Astrocyte (in vitro differentiated cells and primary cell): ENCODE measurements at regions not wholly inside any gene's neighbourhood (a gene's known extent, or its start where the extent isn't known, plus 50 kb on each side); places are given as distances from the start of the nearest gene placed in this dataset.

Experiments used
- DNase-seq: peaks from one replicate; pipeline ENCODE4 v3.0.0-alpha.2; 2010; ENCODE audit warnings: low read depth
- FAIRE-seq: peaks from 2 replicates; lab custom pipeline; 2011; peaks lifted over from hg19 to GRCh38; lab: Jason Lieb, UNC
- H2AFZ ChIP-seq: 2 replicates; pipeline ENCODE4 v1.6.0; 2012; ENCODE audit warnings: low read depth, low read length, inconsistent platforms
- H3K27ac ChIP-seq: 2 replicates; pipeline ENCODE4 v1.5.1; 2011; ENCODE audit warnings: low read depth, low read length, inconsistent platforms
- H3K27me3 ChIP-seq: 2 replicates; pipeline ENCODE4 v1.6.0; 2011; ENCODE audit warnings: low read length, inconsistent platforms; ENCODE audit not compliant: insufficient read depth
- H3K36me3 ChIP-seq: 2 replicates; pipeline ENCODE4 v1.5.1; 2011; ENCODE audit warnings: low read length, inconsistent platforms; ENCODE audit not compliant: insufficient read depth
- H3K4me1 ChIP-seq: 2 replicates; pipeline ENCODE4 v1.5.1; 2011; ENCODE audit warnings: low read length, inconsistent platforms; ENCODE audit not compliant: insufficient read depth
- H3K4me2 ChIP-seq: 2 replicates; pipeline ENCODE4 v1.6.0; 2012; ENCODE audit warnings: low read length, inconsistent platforms
- H3K4me3 ChIP-seq: 2 replicates; pipeline ENCODE4 v1.5.1; 2011; ENCODE audit warnings: low read depth, mild to moderate bottlenecking, low read length, inconsistent platforms; ENCODE audit not compliant: insufficient read depth
- H3K79me2 ChIP-seq: 2 replicates; pipeline ENCODE4 v1.6.0; 2012; ENCODE audit warnings: mild to moderate bottlenecking, low read length, inconsistent platforms; ENCODE audit not compliant: insufficient read depth
- H3K9ac ChIP-seq: 2 replicates; pipeline ENCODE4 v1.6.0; 2012; ENCODE audit warnings: mild to moderate bottlenecking, low read length, inconsistent platforms
- H3K9me3 ChIP-seq: 2 replicates; pipeline ENCODE4 v1.5.1; 2012; ENCODE audit warnings: low read depth, mild to moderate bottlenecking, low read length, inconsistent platforms; ENCODE audit not compliant: insufficient read depth
- H4K20me1 ChIP-seq: 2 replicates; pipeline ENCODE4 v1.6.0; 2012; ENCODE audit warnings: low read length, inconsistent platforms; ENCODE audit not compliant: insufficient read depth
- H3K27ac Mint-ChIP-seq: one replicate; pipeline ENCODE4 v1.8.0; 2021; ENCODE audit warnings: mild to moderate bottlenecking, mixed read lengths; ENCODE audit not compliant: unreplicated experiment
- H3K27me3 Mint-ChIP-seq: one replicate; pipeline ENCODE4 v1.8.0; 2021; ENCODE audit warnings: low read depth, mixed read lengths; ENCODE audit not compliant: unreplicated experiment
- H3K36me3 Mint-ChIP-seq: one replicate; pipeline ENCODE4 v1.8.0; 2021; ENCODE audit warnings: low read depth, mixed read lengths; ENCODE audit not compliant: unreplicated experiment
- H3K4me1 Mint-ChIP-seq: one replicate; pipeline ENCODE4 v1.8.0; 2021; ENCODE audit warnings: low read depth, mixed read lengths; ENCODE audit not compliant: unreplicated experiment
- H3K4me3 Mint-ChIP-seq: one replicate; pipeline ENCODE4 v1.8.0; 2021; ENCODE audit warnings: mild to moderate bottlenecking, moderate library complexity, mixed read lengths; ENCODE audit not compliant: unreplicated experiment
- H3K9me3 Mint-ChIP-seq: one replicate; pipeline ENCODE4 v1.8.0; 2021; ENCODE audit warnings: mild to moderate bottlenecking, mixed read lengths; ENCODE audit not compliant: unreplicated experiment
- EZH2 ChIP-seq: IDR thresholded peaks from 2 replicates; pipeline ENCODE4 v1.6.1; 2012; ENCODE audit warnings: mild to moderate bottlenecking, low read length, inconsistent platforms; ENCODE audit not compliant: insufficient read depth
- TF ChIP-seq, protein P1 (sequence below): IDR thresholded peaks from 2 replicates; pipeline ENCODE4 v1.5.1; 2011; ENCODE audit warnings: low read depth, mild to moderate bottlenecking, inconsistent platforms, low read length, moderate library complexity; ENCODE audit not compliant: insufficient read depth

GRCh38 chr2:59881218-59881617 lies 672.2 kb downstream of the BCL11A start:
- Mint-ChIP-seq H3K27ac (no peak overlapping the region), H3K36me3 (no peaks in the 10 kb centered on the region), H3K4me1 (no peaks in the 10 kb centered on the region), H3K27me3 (peaks cover 3% of the 10 kb centered on the region), H3K9me3 (peaks cover 2% of the 10 kb centered on the region), H3K4me3 (no peak overlapping the region)
- Histone ChIP-seq H3K4me2 (no peak overlapping the region), H3K4me3 (no peak overlapping the region), H3K4me1 (no peaks in the 10 kb centered on the region), H2AFZ (no peak overlapping the region), H3K9me3 (peaks cover 3% of the 10 kb centered on the region), H3K79me2 (no peaks in the 10 kb centered on the region), H3K36me3 (no peaks in the 10 kb centered on the region), H3K27ac (no peak overlapping the region), H3K9ac (no peak overlapping the region), H3K27me3 (no peaks in the 10 kb centered on the region), H4K20me1 (no peaks in the 10 kb centered on the region)
- FAIRE-seq (no peak), DNase-seq (no peak)
- TF ChIP-seq EZH2, result no peak
- TF ChIP-seq, protein P1, sequence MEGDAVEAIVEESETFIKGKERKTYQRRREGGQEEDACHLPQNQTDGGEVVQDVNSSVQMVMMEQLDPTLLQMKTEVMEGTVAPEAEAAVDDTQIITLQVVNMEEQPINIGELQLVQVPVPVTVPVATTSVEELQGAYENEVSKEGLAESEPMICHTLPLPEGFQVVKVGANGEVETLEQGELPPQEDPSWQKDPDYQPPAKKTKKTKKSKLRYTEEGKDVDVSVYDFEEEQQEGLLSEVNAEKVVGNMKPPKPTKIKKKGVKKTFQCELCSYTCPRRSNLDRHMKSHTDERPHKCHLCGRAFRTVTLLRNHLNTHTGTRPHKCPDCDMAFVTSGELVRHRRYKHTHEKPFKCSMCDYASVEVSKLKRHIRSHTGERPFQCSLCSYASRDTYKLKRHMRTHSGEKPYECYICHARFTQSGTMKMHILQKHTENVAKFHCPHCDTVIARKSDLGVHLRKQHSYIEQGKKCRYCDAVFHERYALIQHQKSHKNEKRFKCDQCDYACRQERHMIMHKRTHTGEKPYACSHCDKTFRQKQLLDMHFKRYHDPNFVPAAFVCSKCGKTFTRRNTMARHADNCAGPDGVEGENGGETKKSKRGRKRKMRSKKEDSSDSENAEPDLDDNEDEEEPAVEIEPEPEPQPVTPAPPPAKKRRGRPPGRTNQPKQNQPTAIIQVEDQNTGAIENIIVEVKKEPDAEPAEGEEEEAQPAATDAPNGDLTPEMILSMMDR, result no peak

- Mint-ChIP-seq H3K36me3 (no peaks in the 10 kb centered on the region), H3K4me3 (no peak overlapping the region), H3K27ac (no peak overlapping the region), H3K27me3 (peaks cover 16% of the 10 kb centered on the region), H3K9me3 (peaks cover 7% of the 10 kb centered on the region), H3K4me1 (no peaks in the 10 kb centered on the region)
- H3K4me2 ChIP-seq, result no peak overlapping the region
- H3K27ac ChIP-seq, result no peak overlapping the region
- no peaks in the 10 kb centered on the region for H4K20me1 ChIP-seq
- no peaks in the 10 kb centered on the region for H3K27me3 ChIP-seq
- H3K36me3 ChIP-seq, result no peaks in the 10 kb centered on the region
- no peak overlapping the region for H2AFZ ChIP-seq
- H3K9me3 ChIP-seq, result peaks cover 3% of the 10 kb centered on the region
- no peaks in the 10 kb centered on the region for H3K79me2 ChIP-seq
- no peak overlapping the region for H3K4me3 ChIP-seq
- TF ChIP-seq, protein P1, result no peak
- TF ChIP-seq EZH2, result no peak
- no peak for DNase-seq
- no peak overlapping the region for H3K9ac ChIP-seq
- FAIRE-seq, result no peak
- no peaks in the 10 kb centered on the region for H3K4me1 ChIP-seq
Measured at GRCh38 chr2:59879700-59880131, 673.7 kb downstream of the BCL11A start.

DNA sequence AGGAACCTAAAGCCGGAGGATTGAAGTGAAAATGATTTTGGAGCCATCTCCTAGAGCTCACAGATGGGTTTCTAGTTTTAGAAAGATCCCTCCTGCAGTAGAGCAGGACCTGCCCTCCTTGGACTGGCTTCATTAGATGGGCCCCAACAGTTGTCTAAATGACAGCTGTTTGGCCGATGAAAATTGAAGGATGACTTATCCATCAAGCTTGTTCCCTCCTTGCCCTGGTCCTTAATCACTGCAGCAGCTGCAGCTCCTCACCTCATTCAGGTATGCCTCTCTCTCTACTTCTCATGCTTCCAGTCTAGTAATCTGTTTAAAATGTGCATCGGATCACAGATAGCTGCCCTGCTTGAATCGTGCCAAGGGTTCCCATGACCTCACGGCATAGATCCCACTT lies 677.6 kb downstream of the BCL11A start:
- Histone ChIP-seq H4K20me1 (no peaks in the 10 kb centered on the region), H3K27ac (no peak overlapping the region), H3K4me1 (no peaks in the 10 kb centered on the region), H3K36me3 (no peaks in the 10 kb centered on the region), H2AFZ (no peak overlapping the region), H3K79me2 (no peaks in the 10 kb centered on the region), H3K4me3 (no peak overlapping the region), H3K9me3 (no peaks in the 10 kb centered on the region), H3K4me2 (no peak overlapping the region), H3K27me3 (no peaks in the 10 kb centered on the region), H3K9ac (no peak overlapping the region)
- Mint-ChIP-seq H3K36me3 (no peaks in the 10 kb centered on the region), H3K9me3 (peaks cover 7% of the 10 kb centered on the region), H3K4me3 (no peak overlapping the region), H3K4me1 (no peaks in the 10 kb centered on the region), H3K27me3 (peaks cover 14% of the 10 kb centered on the region), H3K27ac (no peak overlapping the region)
- FAIRE-seq (no peak), DNase-seq (no peak)
- TF ChIP-seq, protein P1, result no peak
- TF ChIP-seq EZH2, result no peak
